Stimulated activated CD4-positive, alpha-beta T cell treated with anti-CD3 and anti-CD28 coated beads, Interleukin-1b, Interleukin-23, amount 100 ng/mL, for 48 hours (primary cell): ENCODE measurements at regions not wholly inside any gene's neighbourhood (a gene's known extent, or its start where the extent isn't known, plus 50 kb on each side); places are given as distances from the start of the nearest gene placed in this dataset.
"Not testable (repeated sequence)": the region's sequence is repeated elsewhere in the genome, so short reads cannot be mapped to it uniquely, and the experiment has no call there.

Experiments used
- DNase-seq: peaks from one replicate; pipeline ENCODE4 v3.0.0-alpha.2; 2020

DNA sequence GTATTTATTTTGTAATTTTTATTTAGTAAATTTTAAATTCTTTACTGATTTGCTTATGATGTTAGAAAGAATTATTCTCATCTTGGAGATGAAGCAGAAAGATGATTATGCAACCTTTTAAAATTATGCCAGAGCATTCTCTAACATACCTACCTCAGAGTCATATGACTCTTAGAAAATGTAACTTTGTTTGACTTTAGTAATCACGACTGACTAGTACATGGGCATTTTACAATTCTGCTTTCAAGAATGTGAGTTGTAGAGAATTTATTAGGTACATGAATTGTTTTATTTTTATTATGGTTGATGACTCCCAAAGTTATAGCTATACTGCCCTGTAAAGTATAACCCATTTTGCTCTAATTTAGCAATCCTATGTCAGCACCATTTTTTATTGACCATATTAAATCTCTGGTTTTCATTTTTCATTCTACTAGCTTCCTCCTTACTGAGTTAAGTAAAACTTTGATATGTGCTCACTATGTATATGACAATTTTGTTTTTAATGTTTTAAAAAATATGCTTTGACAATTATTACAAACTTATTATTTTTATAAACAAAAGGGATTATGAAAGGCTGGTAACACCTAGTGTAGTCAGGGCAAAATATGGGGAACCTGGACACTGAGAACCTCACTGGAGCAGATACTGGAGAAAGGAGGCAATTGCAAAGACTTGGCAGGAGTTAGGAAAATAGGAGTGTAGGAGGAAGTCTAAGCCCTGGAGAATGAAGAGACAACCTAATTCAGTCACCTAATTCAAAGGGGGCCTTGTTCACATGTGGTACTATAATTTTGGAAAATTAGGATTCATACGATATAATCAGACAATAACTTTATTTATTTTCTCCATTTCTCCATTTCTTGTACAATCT is 249.7 kb upstream of the DAB2 start:
- DNase-seq, result no peak

DNA sequence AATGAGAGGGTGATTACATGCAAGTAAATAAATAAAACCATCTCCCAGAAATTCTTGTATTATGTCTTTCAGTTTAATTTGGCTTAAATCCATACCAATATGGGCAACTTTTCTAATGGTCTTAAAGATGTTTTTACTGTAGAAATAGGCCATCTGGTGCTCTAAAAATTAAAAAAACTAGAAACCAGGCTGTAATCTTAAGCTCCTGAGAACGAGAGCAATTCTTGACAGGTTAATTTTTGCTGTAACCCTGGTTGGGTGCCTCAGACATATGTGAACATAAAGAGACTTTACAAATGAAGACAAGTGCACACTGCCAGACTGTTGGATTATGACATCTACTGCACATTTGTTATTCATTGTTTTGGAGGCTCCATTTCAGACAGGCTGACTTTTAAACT is 246.8 kb upstream of the DAB2 start:
- no peak for DNase-seq

DNA sequence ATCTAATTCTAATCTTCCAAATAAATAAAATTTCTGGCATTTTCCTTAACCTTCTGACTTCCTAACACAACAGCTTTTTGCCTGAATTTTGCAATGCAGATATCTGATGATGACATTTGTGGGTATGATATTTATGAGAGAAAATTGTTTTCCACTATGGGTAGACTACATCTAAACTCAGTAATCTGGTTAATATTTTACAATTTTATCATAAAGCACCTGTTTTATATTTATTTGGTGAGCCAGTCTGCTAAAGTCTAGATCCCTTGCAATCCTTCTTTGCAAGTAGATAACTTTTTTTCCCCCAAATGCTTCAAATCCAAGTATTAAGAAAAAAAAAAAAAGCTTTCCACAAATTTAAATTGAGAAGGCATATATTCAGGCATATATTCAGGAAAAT is 246.2 kb upstream of the DAB2 start:
- no peak for DNase-seq

DNA sequence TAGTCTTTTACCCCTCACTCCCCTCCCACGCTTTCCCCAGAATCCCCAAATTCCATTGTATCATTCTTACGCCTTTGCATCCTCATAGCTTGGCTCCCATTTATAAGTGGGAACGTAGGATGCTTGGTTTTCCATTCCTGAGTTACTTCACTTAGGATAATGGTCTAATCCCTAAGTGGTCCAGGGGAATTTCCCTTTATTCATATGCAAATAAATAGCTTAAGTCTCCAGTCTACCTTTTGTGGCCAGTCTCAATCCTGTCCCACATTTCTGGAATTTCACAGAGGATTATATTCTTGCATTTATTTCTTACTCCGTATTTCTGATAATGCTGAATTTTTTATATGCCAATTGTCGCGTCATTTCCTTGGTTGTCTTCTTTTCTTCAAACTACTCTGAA is 245.6 kb upstream of the DAB2 start:
- no peak for DNase-seq

DNA sequence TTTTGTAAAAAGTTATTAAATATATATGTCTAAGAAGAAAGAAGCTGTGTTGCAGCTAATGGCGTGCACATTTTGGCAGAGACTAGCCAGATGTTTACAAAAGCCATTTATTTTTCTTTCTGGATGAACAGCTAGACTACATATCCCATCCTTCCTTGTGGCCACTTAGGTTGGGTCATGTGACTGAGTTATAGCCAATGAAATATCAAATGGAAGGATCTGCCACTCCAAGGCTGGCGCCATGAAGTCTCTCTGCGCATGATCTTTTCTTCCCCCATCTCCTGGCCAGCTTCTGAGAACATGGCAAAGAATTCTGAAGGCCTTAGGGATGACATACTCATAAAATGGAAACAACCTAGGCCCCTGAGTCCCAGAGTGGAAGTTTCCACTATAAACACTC is 244.2 kb upstream of the DAB2 start:
- no peak for DNase-seq

DNA sequence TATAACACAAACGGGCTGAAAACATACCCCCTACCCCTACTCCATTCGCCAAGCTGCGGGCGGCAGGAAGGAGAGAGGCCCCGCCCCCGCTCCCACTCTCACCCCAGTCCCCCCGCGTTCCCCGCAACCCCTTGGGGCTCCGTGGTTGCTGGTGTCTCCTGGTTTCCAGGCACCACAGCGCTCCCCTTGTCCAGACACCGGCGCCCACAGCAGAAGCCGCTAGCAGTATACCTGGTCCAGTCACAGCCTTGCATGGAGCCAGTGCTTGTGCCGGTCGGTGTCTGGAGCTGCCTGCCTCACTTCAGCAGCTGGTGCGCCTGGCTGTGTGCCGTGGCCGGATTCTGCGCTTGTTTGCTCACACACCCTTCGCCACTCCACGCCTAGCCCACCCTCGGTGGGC is 240.5 kb upstream of the DAB2 start:
- no peak for DNase-seq

DNA sequence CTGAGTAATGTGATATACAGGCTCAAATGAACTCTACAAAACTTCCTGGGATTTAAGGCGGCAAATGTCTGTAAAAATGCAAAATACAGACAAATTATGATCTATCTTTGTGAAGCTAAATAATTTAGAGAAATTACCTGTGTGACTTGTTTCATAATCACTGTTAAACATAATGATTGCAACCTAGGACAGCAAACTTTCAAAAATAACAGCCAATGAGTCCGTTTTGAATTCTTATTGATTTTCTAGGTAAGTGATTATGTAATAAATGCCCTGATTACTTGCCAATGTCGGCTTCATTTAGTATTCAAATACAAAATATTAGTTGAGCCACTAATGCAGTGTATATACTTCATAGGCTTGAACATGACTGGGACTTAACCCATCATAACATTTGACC is 238.2 kb upstream of the DAB2 start:
- no peak for DNase-seq

DNA sequence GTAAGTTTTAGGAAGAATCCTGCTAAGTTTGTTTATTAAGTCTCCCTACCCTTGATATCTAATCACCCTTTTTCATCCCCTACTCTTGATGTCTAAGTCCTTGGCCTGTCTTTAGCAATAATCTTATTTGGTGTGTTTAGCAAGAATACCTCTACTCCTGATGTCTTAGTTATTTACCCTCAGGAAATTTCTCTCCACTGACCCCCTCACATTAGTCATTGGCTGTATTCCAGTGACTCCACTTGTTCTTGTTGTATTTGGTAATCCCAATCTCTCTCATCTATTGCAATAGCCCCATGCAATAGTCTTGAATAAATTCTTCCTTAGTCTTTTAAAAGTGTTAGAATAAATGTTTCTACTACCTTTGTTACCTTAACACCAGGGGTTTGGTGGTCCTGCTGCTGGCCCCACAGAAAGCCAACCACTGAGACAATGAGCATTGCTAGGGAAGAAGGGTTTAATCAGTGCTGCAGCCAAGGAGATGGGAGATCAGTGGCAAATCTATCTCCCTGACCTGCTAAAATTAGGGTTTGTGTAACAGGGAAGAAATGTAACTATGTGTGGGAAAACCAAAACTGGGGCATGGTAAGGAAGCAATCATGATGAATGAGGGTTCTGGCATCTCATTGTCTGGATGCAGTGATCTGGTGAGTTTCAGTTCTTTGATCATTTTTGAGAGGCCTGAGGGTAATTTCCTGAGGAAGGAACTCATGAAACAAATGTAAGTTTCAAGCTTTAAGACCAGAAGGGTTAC is 236.4 kb upstream of the DAB2 start:
- DNase-seq, result no peak

DNA sequence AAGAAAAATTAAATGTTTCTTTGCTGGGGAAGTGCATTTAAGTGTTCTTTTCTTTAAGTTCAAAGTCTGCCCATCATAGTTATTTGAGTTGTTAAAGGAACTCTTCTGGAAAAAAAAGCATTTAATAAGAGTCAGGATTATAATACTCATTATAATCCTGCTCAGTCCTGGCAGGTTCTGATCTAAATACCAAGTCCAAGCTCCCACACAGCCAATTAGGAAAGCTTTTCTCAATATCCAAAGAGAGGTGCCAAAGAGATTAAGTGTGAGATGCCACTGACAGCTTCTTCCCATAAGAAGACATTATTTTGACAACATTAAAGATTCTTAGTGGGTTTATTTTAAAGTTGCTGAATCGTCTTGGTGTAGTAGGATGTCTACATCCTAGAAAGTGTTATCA is 235.2 kb upstream of the DAB2 start:
- no peak for DNase-seq

DNA sequence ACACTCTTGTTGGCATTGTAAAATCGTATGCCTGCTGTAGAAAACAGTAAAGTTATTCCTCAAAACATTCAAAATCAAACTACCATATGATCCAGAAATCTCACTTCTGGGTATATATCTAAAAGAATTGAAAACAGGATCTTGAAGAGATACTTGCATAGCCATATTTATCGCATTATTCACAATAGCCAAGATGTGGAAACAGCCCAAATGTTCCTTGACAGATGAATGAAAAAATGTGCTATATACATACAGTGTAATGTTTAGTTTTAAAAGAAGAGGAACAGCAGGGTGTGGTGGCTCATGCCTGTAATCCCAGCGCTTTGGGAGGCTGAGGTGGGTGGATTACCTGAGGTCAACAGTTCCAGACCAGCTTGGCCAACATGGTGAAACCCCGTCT is 234.1 kb upstream of the DAB2 start:
- DNase-seq, result no peak

DNA sequence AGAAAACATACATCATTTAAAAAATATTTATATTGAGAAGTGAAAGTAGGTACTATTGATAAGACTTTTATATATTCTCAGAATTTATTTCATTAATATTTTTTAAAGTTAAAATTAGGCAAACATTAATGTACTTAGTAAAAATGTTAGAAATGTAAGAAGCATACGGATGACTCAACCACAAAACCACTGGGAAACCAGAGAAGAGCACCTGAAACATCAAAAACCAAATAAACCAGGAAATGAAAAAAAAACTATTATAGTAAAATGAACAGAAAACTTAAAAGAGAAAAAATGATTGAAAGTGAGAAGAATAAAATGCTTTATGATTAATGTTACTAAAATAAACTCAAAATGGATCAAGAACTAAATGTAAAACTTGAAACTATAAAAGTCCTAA is 233.2 kb upstream of the DAB2 start:
- no peak for DNase-seq

DNA sequence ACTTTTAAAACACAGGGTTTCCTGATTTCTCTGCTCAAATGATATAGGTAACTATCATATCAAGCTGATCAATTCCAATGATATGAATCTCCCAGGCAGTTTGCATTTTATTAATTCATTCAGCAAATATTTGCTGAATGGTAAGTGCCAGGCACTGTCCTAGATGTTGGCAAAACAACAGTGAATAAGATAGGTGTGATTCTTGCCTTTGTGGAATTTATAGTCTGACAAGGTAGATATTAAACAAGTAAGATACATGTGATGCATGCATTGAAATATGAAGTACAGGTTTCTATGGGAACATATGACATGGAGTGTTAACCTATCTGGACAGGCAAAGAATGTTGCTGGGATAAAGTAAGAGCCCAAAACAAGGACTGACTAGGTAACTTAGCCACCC is 231.8 kb upstream of the DAB2 start:
- DNase-seq, result no peak

DNA sequence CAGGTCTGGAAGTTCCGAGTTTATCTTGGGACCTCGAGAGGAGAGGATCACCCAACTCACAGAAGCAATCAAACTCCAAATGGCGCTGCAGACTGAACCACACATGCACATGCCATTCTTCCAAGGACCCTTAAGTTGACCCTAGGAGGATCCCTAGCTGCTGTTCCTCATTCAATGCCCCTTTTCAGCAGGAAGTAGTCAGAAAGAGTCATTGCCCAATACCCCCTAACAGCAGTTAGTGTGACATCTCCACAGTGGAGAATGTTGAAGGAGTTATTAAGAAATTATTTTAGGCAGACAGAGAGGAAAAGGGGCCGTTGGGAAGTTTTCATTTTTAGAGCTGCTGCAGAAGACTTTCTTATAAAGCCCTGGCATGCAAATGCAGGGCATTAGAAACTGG is 229.9 kb upstream of the DAB2 start:
- DNase-seq, result no peak

DNA sequence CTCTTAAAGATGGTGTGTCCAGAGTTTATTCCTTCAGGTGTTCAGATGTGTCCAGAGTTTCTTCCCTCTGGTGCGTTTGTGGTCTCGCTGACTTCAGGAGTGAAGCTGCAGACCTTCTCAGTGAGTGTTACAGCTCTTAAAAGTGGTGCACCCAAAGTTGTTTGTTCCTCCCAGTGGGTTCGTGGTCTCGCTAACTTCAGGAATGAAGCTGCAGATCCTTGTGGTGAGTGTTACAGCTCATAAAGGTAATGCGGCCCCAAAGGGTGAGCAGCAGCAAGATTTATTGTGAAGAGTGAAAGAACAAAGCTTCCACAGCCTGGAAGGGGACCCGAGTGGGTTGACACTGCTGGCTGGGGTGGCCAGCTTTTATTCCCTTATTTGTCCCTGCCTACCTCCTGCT is 227.7 kb upstream of the DAB2 start:
- DNase-seq, result not testable (repeated sequence)

DNA sequence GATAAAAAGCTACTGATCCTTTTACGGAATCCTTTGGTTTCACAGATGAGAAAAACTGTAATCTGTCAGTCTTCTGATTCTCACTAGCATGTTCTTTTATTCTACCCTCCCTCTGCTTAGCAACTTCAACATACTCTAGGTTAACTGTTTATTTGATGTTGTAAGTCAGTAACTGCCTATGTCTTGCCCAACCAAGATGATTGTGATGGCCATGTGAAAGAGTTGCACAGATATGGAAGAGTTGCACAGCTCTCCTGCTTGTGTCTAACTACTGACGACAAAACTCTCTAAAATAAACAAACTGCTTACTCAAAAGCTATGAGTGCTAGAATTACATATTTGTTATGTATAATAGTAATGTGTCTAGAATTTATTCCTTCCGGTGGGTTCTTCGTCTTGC is 227.3 kb upstream of the DAB2 start:
- no peak for DNase-seq

DNA sequence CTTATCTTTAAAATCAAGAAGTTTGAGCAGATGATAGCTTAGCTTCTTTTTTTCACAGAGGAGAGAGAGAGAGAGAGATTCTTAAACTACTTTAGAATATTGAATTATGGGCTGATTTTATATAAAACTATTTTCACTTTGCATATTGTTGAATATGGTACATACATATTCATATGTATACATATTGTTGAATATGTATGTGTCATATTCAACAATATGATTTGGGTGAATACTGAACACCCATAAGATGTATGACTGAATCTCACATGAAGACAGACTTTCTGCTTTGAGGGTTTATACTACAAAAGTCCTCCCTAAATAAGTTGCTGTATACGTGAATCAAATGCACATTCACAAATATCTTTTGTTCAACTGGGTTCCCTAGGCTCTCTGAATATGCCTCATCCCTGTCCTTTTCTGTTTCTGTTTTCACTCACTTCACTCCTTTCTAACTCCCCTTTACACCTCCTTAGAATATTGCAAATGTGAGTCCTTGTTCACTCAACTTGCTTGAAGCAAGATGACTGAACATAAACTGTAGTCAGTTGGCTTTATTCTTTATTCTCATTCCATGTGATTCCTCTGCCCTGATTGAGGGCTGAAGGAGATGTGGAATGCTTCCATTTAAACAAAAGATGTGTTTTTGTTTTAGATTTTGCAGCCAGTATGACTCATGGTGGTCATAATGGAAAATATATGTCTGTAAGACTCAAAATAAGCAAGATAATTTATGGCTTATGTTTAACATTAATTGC is 225.4 kb upstream of the DAB2 start:
- DNase-seq, result no peak

DNA sequence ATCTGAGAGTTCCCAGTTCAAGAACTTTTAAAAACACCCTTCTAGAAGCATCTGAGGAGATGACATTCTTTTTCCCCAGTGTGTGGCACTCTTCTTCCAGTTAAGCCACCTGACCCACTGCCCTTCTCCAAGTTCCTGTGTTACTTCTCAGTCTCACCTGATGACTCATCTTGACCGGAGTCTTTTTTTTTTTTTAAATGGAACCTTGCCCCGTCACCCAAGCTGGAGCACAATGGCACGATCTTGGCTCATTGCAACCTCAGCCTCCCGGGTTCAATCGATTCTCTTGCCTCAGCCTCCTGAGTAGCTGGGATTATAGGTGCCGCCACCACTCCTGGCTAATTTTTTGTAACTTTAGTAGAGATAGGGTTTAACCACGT is 224.1 kb upstream of the DAB2 start:
- no peak for DNase-seq

DNA sequence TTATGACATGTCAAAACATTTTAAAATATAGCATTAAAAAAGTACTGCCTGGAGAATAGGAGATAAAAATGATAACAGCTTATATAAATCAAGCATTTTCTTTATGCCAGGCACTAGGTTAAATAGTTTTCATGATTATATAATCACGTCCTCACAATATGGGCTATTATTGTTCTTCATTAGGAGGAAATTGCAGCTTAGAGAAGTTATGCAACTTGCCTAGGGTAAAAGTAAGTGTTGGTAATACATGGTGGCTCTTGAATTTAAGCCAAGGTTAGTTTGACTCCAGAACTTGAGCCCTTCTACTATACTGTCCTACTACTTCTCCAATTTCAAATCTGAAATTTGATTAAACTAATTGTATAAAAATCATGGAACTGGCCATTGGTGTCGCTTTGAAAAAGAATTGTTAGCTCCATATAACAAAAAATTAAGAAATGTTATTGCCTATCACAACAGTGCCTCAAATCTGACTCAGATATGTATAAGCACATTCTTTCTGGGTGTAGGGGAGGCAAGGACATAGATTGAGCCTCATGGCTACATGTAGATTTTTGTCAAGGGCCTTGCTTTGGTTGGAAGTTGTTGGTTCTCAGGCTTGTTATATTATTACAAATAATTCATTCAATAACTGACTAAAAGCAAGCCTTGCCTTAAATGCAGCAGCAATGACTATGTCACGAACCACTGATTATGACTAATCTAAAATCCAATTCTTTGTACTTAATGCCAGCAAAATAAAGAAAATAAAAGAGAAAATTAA is 223.5 kb upstream of the DAB2 start:
- DNase-seq, result no peak

DNA sequence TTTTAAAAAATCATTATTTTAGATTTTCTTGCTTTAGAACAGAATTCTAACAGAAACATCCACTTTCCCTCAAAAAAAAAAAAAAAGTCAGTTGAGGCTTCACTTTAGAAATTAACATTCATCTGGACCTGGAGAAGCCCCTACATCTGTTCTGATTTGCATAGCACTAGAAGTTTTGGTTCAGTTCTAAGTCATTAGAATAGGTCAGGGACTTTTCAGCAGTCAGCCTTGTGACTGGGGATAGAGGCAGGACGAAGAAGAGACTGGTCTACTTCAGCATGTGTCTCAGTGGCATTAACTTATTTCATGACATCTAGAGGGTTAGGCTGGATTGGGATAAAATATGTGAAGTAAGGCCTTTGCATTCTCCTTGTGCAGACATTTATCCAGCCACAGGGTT is 215.8 kb upstream of the DAB2 start:
- no peak for DNase-seq

DNA sequence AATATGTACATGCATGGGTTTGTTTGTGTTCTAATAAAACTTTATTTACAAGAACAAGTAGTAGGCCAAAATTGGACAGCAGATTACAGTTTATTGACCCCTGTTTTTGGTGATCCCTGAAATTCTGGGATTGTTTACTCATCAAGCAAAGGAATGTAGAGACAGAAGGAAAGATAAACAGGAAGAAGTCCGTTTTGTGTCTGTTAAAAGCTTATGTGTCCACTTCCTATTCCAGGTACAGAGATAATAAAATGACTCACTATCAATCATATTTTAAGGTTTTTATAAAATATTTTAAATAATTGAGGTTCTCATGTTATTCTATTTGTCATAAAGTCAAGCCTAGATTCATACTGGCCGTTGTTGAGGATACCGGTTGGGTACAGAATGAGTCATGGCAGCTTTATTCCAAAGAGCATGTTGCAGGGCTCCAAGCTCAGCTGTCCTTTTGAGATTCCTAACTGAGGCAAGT is 214.9 kb upstream of the DAB2 start:
- no peak for DNase-seq

DNA sequence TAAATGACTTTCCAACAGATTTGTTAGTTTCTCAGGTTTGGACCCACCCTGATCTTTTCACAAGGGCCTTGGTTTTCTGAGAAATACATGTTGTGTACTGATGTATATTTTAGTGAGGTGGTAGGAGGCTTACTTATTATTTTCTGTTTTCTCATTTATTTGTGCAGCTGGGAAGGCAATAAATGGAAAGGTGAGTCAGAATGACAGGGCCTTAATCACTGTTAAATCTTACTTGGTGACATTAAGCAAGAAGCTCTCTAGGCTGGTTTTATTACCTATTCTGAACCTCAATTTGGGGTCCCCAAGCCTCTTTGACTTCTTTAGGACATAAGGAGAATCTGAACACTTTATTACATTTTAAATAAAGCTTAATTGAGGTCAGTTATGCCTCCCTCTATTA is 214.0 kb upstream of the DAB2 start:
- no peak for DNase-seq

DNA sequence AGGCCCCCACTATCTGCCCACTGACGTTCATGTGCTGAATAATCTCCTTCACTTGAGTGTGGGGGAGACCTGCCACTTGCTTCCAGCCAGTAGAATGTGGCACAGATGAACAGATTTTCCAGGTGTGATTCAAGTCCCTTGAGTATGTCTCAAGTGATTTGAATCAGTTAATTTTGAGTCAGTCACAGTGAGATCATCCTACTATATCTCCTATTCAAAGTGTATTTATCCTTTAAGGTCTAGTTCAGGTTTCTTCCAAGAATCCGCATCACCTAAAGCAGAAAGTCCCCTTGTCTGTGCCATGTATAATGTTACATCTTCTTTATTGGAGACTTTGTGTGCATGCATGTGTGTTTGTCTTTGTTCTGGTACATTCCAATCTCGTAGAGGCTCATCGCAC is 208.3 kb upstream of the DAB2 start:
- no peak for DNase-seq

DNA sequence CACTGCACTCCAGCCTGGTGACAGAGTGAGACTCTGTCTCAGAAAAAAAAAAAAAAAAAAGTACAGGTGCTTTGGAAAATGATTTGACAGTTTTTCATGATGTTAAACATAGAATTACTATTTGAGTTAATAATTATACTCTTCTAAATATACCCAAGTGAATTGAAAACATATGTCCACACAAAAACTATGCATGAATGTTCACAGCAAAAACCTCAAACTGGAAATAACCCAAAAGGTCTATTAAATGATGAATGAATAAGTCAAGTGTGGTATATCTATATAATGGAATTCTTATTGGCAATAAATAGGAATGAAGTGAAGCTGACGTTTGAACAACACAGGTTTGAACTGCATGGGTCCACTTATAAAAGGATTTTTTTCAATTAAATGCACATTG is 207.2 kb upstream of the DAB2 start:
- DNase-seq, result no peak
